WTC11 (cell line): ENCODE measurements at regions not wholly inside any gene's neighbourhood (a gene's known extent, or its start where the extent isn't known, plus 50 kb on each side); places are given as distances from the start of the nearest gene placed in this dataset.

ENCODE experiments used
- AR ChIP-seq: fragments of 250-450 bp; sonication (Bioruptor Pico); IDR thresholded peaks from 2 replicates; pipeline ENCODE4 v1.9.0; 2021; ENCODE audit warnings: mild to moderate bottlenecking
- ATF2 ChIP-seq: sonication (generic); formaldehyde crosslinking; IDR thresholded peaks from 2 replicates; pipeline ENCODE4 v1.8.1; 2022; ENCODE audit warnings: low read depth, missing genetic modification reagents, borderline replicate concordance
- CREB1 ChIP-seq: sonication (generic); formaldehyde crosslinking; IDR thresholded peaks from 2 replicates; pipeline ENCODE4 v1.8.0; 2023; ENCODE audit warnings: mild to moderate bottlenecking, missing genetic modification reagents
- CTCF ChIP-seq: fragments of 200-600 bp; IDR thresholded peaks from 2 replicates; pipeline ENCODE4 v1.8.0; 2022; ENCODE audit warnings: antibody characterized with exemption
- GABPB1 ChIP-seq: sonication (generic); formaldehyde crosslinking; IDR thresholded peaks from 2 replicates; pipeline ENCODE4 v1.8.1; 2023; ENCODE audit warnings: mild to moderate bottlenecking, missing genetic modification reagents

DNA sequence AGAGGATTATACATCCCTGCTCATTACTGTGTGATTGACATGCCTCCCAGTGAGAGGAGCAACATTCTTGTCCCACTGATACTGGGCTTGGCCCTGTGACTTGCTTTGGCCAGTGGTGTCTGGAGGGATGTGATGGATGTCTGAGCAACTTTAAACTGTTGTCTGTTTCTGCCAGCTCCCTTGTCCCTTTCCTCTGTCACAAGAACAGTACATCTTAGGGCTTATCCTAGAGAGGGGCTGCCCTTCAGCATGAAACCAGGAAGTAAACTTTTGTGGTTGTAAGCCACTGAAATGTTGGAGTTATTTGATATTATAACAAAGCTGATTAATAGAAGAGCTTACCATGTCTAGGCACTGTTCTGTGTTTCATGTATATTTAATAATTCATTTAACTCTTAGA lies 82.9 kb upstream of the GPRC5B start:
- TF ChIP-seq CTCF: no peak
- TF ChIP-seq CREB1 (CRISPR knock-in tag): no peak
- TF ChIP-seq ATF2 (CRISPR knock-in tag): no peak
- no peak for TF ChIP-seq GABPB1
- TF ChIP-seq AR (CRISPR knock-in tag): no peak
